GM21360 (cell line): ENCODE measurements at regions not wholly inside any gene's neighbourhood (a gene's known extent, or its start where the extent isn't known, plus 50 kb on each side); places are given as distances from the start of the nearest gene placed in this dataset.
"Not testable (repeated sequence)": the region's sequence is repeated elsewhere in the genome, so short reads cannot be mapped to it uniquely, and the experiment has no call there.

Experiments used
- ATAC-seq: cut with Tn5 transposase; IDR thresholded peaks from one replicate; pipeline ENCODE4 v1.9.1; 2021; ENCODE audit warnings: mild to moderate bottlenecking, moderate library complexity; ENCODE audit not compliant: unreplicated experiment

DNA sequence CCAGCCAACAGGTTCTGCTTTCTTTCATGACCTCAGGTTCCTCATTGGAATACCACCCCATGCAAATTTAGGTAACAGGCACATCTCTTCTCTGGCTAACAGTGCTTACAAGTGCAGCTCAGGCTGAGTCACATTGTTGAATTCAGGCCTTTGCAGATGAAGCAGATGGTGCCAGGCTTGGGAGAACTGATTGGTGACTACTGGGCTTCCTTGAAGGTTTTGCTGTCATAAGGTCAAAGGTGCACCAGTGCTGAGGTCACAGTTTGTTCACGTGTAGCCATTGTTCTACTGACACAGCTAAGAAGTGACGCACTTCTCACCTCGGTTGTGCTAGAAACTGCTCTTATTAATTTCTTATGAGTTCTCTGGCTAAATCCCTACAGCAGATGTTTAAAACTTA is 128.6 kb upstream of the BMPER start:
- ATAC-seq, result no peak

DNA sequence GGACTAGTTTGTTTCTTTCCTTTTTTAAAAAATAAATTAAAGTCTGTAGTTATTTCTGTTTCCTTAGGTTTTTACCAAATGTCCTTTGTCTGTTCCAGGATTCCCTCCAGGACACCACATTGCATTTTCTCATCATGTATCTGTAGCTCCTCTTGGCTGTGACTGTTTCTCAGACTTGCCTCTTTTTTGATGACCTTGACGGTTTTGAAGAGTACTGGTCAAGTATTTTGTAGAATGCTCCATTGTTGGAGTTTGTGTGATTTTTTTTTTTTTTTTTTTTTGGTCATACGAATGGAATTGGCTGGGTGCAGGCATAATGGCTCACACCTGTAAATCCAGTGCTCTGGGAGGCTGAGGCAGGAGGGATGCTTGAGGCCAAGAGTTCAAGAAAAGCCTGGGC is 127.1 kb upstream of the BMPER start:
- ATAC-seq, result no peak

DNA sequence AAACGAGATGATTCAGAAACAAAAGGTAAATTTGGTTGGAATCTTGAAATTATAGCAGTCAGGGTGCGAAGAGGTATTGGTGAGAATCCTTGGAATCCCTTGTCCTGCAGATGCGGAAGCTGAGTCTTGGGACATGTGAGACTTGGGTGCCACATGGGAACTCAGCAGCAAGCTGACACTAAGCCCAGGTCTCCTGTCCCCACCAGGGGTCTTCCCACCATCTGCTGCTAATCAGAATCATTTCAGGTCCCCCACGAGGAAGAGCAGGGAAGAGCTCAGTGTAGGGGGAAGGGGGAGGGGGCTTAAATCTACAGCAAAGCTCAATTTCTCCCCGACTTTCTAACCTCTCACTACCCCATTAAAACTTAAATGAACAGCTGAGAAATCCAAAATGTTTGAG is 126.1 kb upstream of the BMPER start:
- no peak for ATAC-seq

DNA sequence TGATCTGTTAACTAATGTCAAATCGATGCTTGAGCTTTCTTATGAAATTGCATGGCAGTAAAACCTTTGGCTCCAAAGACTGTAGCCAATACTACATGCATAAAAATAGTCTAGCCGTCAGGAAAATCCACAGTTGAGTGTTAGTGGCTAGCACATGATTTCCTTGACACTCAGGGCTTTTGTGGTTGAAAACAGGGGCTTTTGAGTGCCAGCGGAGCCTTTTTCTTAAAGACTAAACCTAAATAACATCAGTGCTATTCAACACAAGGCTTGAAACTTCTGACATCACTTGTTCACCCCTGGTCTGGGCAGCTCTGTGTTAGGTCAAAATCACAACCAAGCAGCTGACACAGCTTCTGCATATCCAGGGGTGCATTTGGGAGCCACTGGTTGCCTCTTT is 124.2 kb upstream of the BMPER start:
- ATAC-seq, result no peak

DNA sequence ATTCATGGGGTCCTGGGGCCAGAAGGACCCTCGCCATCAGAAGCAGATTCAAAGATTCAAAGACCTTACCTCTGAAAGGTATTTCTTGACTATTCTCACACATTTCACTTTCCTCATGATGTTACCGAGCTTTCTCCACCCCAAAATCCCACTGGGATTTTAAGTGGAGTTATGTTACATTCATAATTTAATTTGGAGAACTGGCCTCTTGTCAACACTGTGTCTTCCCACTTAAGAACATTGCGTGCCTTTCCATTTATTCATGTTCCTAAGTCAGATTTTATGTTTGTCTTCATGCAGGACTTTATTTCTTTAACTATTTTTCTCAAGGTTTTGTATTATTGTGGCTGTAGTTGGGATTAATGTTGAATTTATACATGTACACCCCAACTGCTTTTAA is 123.5 kb upstream of the BMPER start:
- ATAC-seq, result no peak

DNA sequence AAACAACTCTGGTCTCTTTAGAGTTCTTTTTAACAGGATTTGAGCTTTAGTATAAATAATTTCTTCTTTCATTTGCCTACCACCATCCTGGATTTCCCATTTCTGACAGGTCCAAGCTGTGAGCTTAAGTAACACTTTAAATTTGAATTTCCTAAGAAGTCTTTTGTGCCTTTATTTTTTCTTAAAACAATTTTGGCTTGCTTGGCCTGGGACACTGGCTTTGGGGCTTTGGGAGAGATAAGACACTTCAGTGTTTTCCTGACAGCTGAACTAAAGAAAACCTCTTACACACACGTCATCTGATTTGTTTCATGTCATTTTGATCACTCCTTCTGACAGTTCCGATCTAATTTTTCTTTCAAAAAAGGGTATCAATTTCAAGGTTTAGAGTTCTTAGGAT is 121.3 kb upstream of the BMPER start:
- ATAC-seq, result no peak

DNA sequence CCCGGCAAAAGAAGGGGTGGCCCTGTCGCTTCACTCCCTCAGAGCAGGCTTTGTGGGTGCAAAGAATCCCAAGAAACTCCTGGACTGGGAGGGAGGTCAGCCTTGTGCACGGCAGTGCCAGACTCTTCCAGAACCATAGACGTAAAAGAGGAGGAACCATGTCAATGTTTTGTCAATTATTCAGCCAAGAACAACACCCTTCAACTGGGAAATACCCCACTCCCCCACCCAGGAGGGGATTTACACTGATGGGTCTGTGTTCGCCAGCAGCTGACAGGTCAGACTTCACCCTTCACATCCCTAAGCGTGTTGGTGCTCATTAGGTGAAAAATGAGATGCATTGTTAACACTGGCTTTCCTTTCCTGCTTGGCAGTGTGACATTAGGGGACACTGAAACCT is 116.8 kb upstream of the BMPER start:
- no peak for ATAC-seq

DNA sequence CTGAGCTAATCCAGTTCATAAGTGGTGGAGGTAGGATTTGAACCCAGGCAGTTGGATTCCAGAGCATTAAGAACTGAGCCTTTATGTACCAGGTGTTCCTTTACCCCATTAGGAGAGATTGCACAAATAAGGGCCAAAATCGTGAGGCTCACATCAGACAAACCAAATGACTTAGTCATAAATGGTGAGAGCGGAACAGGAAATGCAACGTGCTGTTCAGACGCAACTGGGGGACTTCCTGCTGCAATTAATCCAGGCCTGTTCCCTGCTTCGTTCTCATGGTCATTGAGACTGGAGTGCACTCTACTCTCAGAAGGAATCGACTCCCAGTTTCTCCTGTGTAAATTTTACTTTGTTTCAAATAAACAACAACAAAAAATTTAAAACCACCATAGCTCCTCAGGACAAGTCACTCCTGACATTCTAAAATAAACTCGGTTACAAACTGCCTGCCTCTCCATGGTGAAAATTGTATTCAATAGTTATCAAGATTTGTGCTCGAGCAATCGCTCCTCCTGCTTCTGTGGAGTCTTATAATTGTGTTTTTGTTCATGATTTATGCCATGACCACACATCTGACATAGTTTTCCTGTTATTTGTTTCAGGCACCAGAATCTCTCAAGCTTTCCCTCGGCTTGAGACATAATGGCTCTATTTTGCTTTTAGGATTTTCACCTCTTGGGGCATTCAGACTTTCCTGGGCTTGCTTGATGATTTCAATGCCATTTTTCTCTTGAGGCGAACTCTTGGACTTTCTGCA is 115.3 kb upstream of the BMPER start:
- no peak for ATAC-seq

DNA sequence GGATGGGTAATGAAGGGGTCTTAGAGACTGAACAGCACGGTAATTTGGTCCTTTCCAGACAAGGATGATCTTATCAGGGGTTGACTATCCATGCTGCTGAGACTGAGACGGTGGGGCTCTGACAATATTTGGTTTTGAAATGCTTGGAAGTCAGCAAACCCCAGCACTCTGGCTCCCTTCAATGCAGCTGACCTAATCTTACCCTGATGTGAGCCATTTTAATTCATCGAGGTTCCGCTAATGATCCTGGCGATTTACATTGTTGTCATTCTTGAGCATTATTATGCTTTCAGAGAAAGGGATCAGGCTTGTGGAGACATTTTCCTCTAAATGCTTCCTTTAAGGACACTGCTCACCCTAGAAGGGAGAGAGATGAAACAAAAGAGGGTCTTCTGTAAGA is 114.6 kb upstream of the BMPER start:
- ATAC-seq, result no peak

DNA sequence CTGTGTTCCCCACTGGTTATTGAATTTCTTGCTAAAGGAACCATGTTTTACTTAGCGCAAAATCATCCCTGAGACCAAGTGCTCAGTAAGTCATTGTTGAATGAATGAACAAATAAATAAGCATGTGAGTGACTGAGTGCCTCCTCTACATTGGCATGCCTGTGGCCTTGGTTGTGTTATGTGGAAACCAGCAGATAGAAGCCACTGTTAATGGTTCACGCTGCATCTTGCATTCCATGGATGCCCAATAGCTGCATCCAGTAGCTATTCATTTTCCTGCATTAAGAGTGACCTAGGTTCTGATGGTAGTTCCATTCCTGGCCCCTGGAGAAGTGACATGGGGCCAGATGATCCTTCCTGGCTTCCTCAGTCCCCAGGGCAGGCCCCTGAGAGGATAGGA is 113.3 kb upstream of the BMPER start:
- ATAC-seq, result no peak

DNA sequence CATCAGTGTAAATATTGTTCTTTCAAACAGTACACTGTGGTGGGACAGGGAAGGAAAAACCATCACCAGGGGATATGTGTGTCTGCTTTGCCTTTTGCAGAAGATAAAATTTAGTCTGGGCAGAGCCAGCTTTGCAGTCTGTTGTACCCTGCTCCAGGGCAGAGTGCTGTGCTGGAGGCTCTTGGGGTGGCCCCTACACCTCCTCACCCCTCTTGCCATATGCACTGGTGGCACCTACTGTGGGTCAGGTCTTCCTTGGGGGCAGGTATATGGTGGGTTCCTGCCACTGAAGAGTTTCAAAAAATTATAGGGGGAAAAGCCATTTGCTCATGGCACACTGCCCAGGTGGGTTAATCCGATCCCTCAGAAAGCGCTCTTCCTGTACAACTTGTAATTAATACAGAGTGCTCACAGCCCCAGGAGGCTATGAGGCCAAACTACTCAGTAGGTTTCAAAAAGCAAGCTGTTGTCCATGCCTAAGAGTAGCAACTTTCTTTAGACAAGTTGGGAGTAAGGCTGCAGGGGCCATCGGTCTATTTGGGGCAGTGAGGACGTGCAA is 112.7 kb upstream of the BMPER start:
- no peak for ATAC-seq

DNA sequence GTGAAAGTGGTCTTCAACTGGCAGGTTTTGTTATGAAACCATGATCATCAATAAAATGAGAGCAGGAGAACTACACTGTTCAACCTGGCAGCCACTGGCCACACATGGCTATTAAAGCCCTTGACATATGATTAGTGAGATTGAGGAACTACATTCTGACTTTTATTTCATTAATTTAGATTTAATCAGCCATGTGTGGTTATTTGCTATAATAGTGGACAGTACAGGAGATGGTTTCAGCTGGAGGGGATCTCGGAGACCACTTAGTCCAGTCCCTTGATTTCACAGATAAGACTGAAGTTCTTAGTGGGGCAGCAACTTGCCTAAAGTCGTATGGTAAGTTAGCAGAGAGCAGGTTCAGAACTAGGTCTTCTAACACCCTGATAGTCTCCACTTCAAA is 111.7 kb upstream of the BMPER start:
- no peak for ATAC-seq

DNA sequence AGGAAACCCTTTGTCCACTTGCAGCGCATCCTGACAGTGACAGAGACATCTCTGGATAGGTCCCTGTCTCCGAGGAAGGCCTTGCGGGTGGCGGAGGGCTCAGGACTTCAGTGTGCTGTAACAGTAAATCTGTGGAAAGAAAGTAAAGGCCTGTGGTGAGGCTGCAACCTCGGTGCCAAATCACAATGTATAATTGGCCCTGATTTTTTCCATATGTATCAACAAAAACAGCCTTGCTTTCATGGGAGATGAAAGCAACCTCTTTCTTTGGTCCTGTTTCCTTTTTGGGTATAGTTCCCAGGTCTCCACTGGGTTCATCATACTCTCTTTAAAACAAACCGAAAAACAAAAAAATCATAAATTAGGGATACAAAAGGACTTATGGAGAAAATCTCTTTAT is 110.9 kb upstream of the BMPER start:
- ATAC-seq, result no peak

DNA sequence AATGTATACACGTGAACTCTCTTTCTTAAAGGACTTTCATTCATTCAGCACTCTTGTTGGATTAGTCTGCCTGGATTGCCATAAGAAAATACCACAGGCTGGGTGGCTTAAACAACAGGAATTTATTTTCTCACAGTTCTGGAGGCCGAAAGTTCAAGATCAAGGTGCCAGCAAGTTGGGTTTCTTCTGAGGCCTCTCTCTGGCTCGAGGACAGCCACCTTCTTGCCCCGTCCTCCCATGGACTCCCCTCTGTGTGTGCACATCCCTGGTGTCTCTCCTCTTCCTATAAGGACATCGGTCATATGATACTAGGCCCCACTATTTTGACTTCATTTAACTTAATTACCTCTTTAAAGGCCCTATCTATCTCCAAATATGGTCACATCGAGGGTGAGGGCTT is 110.4 kb upstream of the BMPER start:
- ATAC-seq, result no peak

DNA sequence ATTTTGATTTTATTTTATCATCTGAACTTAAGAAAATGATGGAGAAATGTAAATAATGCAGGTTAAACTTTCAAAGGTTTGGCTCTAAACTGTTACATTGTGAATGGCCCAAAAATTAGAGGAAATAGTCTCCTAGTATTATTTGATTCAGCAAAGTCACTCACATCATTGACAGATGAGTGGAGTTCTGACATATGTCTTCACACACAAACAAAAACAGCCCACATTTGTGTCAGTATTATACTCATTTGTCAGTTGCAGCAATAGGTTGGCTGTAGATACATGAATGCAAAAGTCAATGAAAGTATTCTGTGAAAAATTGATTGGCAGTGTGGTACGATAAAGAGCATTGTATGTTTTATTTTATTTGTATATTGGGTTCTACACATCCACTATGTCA is 108.8 kb upstream of the BMPER start:
- ATAC-seq, result no peak

DNA sequence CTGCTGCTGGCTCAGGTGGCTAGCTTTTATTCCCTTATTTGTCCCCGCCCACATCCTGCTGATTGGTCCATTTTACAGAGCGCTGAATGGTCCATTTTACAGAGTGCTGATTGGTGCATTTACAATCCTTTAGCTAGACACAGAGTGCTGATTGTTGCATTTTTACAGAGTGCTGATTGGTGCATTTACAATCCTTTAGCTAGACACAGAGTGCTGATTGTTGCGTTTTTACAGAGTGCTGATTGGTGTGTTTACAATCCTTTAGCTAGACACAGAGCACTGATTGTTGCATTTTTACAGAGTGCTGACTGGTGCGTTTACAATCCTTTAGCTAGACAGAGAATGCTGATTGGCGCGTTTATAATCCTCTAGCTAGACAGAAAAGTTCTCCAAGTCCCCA is 107.8 kb upstream of the BMPER start:
- ATAC-seq, result not testable (repeated sequence)

DNA sequence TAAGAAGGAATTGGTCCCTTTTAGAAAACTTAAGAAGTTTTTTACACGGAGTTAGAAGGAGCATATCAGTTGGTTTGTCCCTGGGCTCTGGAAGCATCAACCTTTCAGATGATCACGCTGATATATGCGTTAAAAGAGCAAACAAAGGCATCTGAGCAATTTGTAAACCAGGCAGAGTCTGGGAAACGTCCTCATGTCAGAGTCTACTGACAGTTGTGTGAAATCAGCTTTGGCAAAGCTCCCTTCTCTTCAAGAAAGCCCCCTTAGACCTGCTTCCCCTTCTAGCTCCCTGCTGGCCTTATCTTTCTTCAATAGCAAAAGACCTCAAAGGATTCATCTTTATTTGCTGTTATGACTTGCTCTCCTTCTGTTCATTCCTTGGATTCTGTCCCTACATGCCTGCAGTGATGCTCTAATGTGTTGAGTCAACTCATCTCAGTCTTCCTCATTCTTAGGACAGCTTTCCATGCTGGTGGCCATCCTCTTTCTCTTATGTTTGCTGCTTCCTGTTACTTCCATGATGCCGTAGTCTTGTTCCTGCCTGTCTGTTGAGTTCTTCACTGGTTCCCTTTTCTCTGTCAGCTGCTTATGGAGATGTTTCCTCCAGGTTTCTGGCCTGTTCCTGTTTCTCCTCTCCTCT is 106.5 kb upstream of the BMPER start:
- no peak for ATAC-seq

DNA sequence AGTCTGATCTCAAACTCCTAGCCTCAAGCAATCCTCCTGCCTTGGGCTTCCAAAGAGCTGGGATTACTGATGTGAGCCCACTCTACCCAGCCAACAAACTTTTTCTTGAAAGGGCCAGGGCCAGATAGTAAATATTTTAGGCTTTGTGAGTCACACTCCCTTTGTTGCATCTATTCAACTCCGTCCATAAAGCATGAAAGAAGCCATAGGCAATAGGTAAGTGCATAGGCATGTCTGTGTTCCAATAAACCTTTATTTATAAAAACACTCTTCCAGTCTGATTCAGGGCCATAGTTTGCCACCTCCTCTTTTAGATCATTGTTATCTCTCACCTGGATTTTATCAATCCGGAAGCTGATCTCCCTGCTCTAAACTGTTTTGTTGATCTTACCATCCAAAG is 105.6 kb upstream of the BMPER start:
- no peak for ATAC-seq

DNA sequence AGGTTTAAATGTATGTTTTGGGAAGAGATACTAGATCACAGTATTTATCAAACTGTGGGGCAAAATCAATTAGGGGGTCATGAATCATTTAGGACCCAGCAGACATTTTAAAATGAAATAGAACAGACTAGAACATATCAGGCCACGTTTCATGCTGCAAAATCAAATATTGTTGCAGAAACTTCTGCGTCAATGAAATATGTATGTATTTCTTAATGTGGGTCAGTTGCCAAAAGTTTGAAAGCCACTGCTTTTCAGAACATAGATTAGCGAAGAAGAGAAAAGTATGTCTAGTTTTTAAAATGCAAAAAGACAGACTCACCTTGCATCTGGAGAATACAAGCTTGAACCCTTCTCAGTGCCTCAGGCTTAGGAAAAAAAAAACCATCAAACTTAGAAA is 102.7 kb upstream of the BMPER start:
- no peak for ATAC-seq

DNA sequence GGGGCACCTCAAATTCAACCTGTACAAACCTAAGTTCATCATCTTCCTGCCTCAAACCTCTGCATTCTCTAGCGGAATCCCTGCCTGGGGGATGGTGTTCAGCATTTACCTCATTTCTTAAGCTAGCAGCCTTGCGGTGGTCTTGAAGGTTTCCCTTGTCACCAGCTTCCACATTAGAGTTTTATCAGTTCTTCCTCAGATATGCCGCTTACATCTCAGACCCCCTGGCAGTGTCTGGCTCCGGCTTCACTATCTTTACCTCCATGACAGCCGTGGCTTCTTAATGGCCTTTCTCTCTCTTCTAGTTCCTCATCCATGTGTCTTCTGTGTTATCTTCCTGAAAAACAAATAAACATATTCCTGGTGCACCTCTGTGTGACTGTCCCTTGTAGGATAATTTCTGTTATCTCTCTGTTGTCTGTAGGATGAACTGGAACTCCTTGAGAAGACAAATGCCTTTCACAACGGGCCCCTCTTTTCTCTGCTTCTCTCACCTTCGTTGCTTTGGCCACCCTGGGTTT is 101.1 kb upstream of the BMPER start:
- ATAC-seq, result no peak

DNA sequence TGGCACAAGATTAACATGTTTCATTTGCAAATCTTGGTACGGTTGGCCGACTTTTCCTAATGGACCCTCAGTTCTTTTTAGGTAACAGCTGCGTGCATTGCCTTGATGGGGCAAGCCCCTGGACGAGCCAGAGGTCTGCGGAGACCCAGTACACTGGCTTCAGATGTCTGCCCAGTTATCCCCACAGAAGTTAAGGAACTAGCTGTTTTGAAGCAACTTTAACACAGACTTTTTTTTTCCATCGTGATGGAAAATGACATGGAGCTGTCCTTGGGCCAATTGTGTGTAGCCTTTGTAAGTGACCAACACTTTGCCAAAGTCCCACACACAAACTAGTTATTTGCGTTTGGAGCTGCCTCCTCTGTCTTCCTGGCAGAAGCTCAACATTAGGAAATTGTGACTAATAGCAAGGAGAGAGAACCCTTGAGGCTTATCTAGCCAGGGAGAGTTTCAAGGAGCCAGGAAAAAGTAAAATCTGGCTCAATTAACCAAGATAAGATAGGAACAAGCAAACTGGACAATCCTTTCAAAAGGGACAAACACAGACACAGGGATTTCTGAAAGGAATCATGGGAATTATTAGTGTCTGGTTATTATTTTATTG is 99.6 kb upstream of the BMPER start:
- no peak for ATAC-seq
